Right lobe of liver (tissue), 6 donors: ENCODE measurements at regions not wholly inside any gene's neighbourhood (a gene's known extent, or its start where the extent isn't known, plus 50 kb on each side); places are given as distances from the start of the nearest gene placed in this dataset.

Experiments
- ATAC-seq, 4 donors: fragments of 200-7000 bp; cut with Tn5 transposase; one replicate each; pipeline ENCODE4 v1.9.1; 2020; ENCODE audit warnings: mild to moderate bottlenecking in 4 of 4, moderate library complexity in 4 of 4
- DNase-seq, 3 donors: peaks; one replicate each; pipeline ENCODE4 v3.0.0-alpha.2; 2020
- H3K27ac ChIP-seq, 3 donors: fragments of 200-600 bp; one replicate each; pipeline ENCODE4 v1.8.0; 2022
- H3K27me3 ChIP-seq, 2 donors: fragments of 200-600 bp; one replicate each; pipeline ENCODE4 v1.8.0; 2022
- H3K36me3 ChIP-seq, 4 donors: fragments of 200-600 bp; sonication (generic) in 1 of 4; one replicate each; pipeline versions ENCODE4 v1.5.1 to v1.8.0; 2017 to 2022; ENCODE audit warnings: control low read depth in 1 of 4
- H3K4me1 ChIP-seq, 4 donors: fragments of 200-600 bp; sonication (generic) in 1 of 4; one replicate each; pipeline versions ENCODE4 v1.5.1 to v1.8.0; 2017 to 2022; ENCODE audit warnings: control low read depth in 1 of 4
- H3K4me3 ChIP-seq, 3 donors: fragments of 200-600 bp; one replicate each; pipeline ENCODE4 v1.8.0; 2022
- H3K9me3 ChIP-seq, 4 donors: fragments of 200-600 bp; sonication (generic) in 1 of 4; one replicate each; pipeline versions ENCODE4 v1.5.1 to v1.8.0; 2017 to 2022; ENCODE audit warnings: control low read depth in 1 of 4
- WGBS: methylation state at CpG from one replicate; pipeline ENCODE4 v1.1.6; 2018; ENCODE audit warnings: low coverage, low lambda C conversion rate; ENCODE audit not compliant: insufficient coverage; ENCODE audit errors: missing lambda C conversion rate; 5-methylcytosine and 5-hydroxymethylcytosine counted together
- intact Hi-C, 2 donors: fragments of 100-400 bp; cut with DNase I; formaldehyde crosslinking; loops; one replicate each; pipeline versions ENCODE4 v1.11.2 to v1.14.1; 2022
- TF ChIP-seq, protein P1 (sequence below), 4 donors: fragments of 200-600 bp in 3 of 4; fragments of 450-650 bp in 1 of 4; IDR thresholded peaks; one replicate each; pipeline versions ENCODE4 v1.5.1 to v1.8.0; 2016 to 2022; ENCODE audit warnings: antibody characterized with exemption in 4 of 4, mild to moderate bottlenecking in 2 of 4
- donor health status: DM: no; HTN: yes; CAD: no.
- donor health status: DM: no; HTN: no; CAD: no.
- donor health status: DM: no; HTN: no; CAD: no.
- donor health status: DM: no; HTN: yes; CAD: no.
- donor health status: DM: no; HTN: yes; CAD: no.

- no peaks in the 10 kb centered on the region for H3K9me3 ChIP-seq
- no peak overlapping the region for H3K4me3 ChIP-seq
- TF ChIP-seq, protein P1, sequence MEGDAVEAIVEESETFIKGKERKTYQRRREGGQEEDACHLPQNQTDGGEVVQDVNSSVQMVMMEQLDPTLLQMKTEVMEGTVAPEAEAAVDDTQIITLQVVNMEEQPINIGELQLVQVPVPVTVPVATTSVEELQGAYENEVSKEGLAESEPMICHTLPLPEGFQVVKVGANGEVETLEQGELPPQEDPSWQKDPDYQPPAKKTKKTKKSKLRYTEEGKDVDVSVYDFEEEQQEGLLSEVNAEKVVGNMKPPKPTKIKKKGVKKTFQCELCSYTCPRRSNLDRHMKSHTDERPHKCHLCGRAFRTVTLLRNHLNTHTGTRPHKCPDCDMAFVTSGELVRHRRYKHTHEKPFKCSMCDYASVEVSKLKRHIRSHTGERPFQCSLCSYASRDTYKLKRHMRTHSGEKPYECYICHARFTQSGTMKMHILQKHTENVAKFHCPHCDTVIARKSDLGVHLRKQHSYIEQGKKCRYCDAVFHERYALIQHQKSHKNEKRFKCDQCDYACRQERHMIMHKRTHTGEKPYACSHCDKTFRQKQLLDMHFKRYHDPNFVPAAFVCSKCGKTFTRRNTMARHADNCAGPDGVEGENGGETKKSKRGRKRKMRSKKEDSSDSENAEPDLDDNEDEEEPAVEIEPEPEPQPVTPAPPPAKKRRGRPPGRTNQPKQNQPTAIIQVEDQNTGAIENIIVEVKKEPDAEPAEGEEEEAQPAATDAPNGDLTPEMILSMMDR (IDR thresholded peaks at IDR 0.05): no peak
- intact Hi-C loops: no loop called here
- DNase-seq: no peak
- H3K27me3 ChIP-seq: no peaks in the 10 kb centered on the region
- H3K4me1 ChIP-seq: no peaks in the 10 kb centered on the region
- ATAC-seq: no peak
- H3K27ac ChIP-seq: no peak overlapping the region
- H3K36me3 ChIP-seq: no peaks in the 10 kb centered on the region
- 75% methylated on average over 2 of the region's 2 CpGs for WGBS
Measured at GRCh38 chr1:84048820-84049219, 49.9 kb upstream of the TTLL7 start.
